Ascending aorta (tissue), 2 donors: ENCODE measurements at regions not wholly inside any gene's neighbourhood (a gene's known extent, or its start where the extent isn't known, plus 50 kb on each side); places are given as distances from the start of the nearest gene placed in this dataset.
"Not testable (repeated sequence)": the region's sequence is repeated elsewhere in the genome, so short reads cannot be mapped to it uniquely, and the experiment has no call there.

Source experiments
- DNase-seq, 2 donors: peaks; one replicate each; pipeline ENCODE4 v3.0.0-alpha.2; 2019; ENCODE audit warnings: low spot score in 2 of 2
- H3K27ac ChIP-seq, 2 donors: fragments of 200-600 bp; sonication (generic); one replicate each; pipeline ENCODE4 v1.5.1; 2016 to 2017; ENCODE audit warnings: mild to moderate bottlenecking in 1 of 2
- H3K27me3 ChIP-seq: fragments of 200-600 bp; sonication (generic); one replicate; pipeline ENCODE4 v1.5.1; 2017
- H3K36me3 ChIP-seq, 2 donors: fragments of 200-600 bp; sonication (generic); one replicate each; pipeline ENCODE4 v1.5.1; 2016
- H3K4me1 ChIP-seq, 2 donors: fragments of 200-600 bp; sonication (generic); one replicate each; pipeline ENCODE4 v1.5.1; 2016 to 2017; ENCODE audit warnings: mild to moderate bottlenecking in 1 of 2
- H3K4me3 ChIP-seq, 2 donors: fragments of 200-600 bp; sonication (generic); one replicate each; pipeline ENCODE4 v1.5.1; 2016 to 2017; ENCODE audit warnings: mild to moderate bottlenecking in 1 of 2
- H3K9me3 ChIP-seq, 2 donors: fragments of 200-600 bp; sonication (generic); one replicate each; pipeline ENCODE4 v1.5.1; 2016
- intact Hi-C: fragments of 100-400 bp; cut with DNase I; formaldehyde crosslinking; loops from one replicate; pipeline ENCODE4 v1.15.1; 2023
- TF ChIP-seq, protein P1 (sequence below), 3 experiments: fragments of 200-600 bp in 2 of 3; fragments of 450-650 bp in 1 of 3; sonication (generic) in 2 of 3; IDR thresholded peaks; one replicate each; pipeline ENCODE4 v1.5.1; 2016 to 2019; ENCODE audit warnings: antibody characterized with exemption in 3 of 3, mild to moderate bottlenecking in 1 of 3, moderate library complexity in 1 of 3

DNA sequence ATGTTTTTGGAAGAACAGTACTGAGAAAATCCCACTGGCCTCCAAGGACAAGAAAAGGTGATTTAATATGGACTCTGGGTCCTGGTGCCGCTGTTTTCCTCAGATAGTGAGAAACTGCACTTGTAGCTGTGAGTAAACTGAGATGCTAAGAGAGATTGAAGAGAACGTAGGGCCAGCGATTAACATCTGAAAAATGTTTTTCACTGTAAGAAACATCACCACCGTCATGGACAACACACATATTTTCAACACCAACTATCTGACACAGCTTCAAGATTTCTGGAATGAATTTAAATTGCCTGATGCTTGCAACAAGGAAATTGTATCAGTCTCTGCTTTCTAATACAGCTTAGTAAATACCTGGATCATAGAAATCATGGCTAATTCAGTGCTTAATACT lies 158.2 kb upstream of the SMIM31 start:
- Histone ChIP-seq H3K9me3 (no peaks in the 10 kb centered on the region), H3K4me3 (no peak overlapping the region), H3K4me1 (no peaks in the 10 kb centered on the region), H3K27me3 (no peaks in the 10 kb centered on the region), H3K27ac (no peak overlapping the region), H3K36me3 (no peaks in the 10 kb centered on the region)
- TF ChIP-seq, protein P1, sequence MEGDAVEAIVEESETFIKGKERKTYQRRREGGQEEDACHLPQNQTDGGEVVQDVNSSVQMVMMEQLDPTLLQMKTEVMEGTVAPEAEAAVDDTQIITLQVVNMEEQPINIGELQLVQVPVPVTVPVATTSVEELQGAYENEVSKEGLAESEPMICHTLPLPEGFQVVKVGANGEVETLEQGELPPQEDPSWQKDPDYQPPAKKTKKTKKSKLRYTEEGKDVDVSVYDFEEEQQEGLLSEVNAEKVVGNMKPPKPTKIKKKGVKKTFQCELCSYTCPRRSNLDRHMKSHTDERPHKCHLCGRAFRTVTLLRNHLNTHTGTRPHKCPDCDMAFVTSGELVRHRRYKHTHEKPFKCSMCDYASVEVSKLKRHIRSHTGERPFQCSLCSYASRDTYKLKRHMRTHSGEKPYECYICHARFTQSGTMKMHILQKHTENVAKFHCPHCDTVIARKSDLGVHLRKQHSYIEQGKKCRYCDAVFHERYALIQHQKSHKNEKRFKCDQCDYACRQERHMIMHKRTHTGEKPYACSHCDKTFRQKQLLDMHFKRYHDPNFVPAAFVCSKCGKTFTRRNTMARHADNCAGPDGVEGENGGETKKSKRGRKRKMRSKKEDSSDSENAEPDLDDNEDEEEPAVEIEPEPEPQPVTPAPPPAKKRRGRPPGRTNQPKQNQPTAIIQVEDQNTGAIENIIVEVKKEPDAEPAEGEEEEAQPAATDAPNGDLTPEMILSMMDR (IDR thresholded peaks at IDR 0.05): no peak
- intact Hi-C loops: no loop called here
- no peak for DNase-seq

DNA sequence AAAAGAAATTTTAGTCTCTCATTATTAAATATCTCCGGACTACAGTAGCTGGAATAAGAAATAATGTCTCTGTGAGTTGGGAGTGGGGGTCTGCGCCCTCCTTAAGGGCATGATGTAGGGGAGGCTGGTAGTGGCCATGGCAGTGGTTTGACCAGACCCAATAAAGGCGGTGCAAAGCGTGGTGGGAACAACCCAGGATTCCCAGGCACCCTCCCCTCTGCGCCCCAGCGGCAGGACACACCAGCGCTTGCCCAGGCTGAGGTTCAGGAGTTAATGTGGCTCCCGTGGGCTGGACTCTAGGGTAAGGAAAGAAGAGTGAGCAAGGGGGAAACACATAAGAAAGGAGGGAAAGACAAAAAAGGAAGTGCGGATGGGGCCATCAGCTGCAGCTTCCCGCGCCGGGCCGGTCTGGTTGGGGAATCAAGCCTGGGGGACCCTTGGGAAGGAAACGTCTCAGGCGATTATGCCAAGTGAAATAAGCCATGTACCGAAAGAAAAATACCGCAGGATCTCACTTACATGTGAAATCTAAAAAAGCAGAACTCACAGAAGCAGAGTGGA lies 157.5 kb upstream of the SMIM31 start:
- intact Hi-C loops: no loop called here
- H3K27me3 ChIP-seq: no peaks in the 10 kb centered on the region
- TF ChIP-seq, protein P1 (IDR thresholded peaks at IDR 0.05): no peak

DNA sequence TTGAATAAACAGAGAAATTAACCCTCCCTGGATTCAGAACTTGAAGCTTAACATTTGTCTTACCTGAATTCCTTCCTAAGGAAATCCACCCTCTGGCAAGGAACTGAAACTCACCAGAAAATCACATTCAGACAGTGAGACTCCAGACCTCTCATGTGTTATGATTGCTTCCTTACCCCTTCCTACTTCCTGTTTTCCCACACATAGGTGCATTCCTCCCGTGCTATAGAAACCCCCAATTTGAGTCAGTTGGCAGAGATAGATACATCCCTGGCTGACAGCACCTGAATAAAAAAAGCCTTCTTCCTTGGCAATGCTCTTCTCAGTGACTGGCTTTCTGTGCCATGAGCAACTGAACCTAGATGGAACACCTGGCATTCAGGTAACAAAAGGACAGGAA lies 157.0 kb upstream of the SMIM31 start:
- no peaks in the 10 kb centered on the region for H3K36me3 ChIP-seq
- H3K4me1 ChIP-seq: no peaks in the 10 kb centered on the region
- no peaks in the 10 kb centered on the region for H3K9me3 ChIP-seq
- intact Hi-C loops: no loop called here
- TF ChIP-seq, protein P1 (IDR thresholded peaks at IDR 0.05): no peak
- no peaks in the 10 kb centered on the region for H3K27me3 ChIP-seq
- no peak overlapping the region for H3K4me3 ChIP-seq
- no peak overlapping the region for H3K27ac ChIP-seq
- no peak for DNase-seq

More for the DNA sequence above, 157.5 kb upstream of the SMIM31 start:
- Histone ChIP-seq H3K27ac (no peak overlapping the region), H3K4me1 (no peaks in the 10 kb centered on the region), H3K9me3 (no peaks in the 10 kb centered on the region), H3K4me3 (no peak overlapping the region), H3K36me3 (no peaks in the 10 kb centered on the region)
- DNase-seq: no peak

DNA sequence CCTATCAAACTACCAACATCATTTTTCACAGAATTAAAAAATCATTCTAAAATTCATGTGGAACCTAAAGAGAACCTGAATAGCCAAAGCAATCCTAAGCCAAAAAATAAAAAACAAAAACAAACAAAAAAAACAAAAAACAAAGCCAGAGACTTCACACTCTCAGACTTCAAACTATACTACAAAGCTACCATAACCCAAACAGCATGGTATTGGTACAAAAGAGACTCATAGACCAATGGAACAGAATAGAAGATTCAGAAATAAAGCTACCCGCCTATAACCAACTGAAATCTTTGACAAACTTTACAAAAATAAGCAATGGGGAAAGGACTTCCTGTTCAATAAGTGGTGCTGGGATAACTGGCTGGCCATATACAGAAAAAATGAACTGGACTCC lies 152.3 kb upstream of the SMIM31 start:
- no peaks in the 10 kb centered on the region for H3K36me3 ChIP-seq
- no peak overlapping the region for H3K27ac ChIP-seq
- no peaks in the 10 kb centered on the region for H3K4me1 ChIP-seq
- H3K4me3 ChIP-seq: no peak overlapping the region
- TF ChIP-seq, protein P1 (IDR thresholded peaks at IDR 0.05): no peak
- intact Hi-C loops: no loop called here
- H3K27me3 ChIP-seq: no peaks in the 10 kb centered on the region
- DNase-seq: no peak
- H3K9me3 ChIP-seq: peaks cover 0 to 4% of the 10 kb centered on the region in 2 donors

DNA sequence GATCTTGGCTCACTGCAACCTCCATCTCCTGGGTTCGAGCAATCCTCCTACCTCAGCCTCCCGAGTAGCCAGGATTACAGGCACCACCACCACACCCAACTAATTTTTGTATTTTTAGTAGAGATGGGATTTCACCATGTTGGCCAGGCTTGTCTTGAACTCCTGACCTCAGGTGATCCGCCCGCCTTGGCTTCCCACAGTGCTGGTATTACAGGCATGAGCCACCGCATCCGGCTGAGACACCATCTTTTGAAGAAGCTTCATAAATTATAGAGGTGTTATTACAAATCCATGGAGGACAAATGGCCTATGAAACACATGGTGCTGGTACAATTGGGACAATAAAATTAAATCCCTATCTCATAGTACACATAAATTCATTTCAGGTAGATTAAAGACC lies 148.1 kb upstream of the SMIM31 start:
- intact Hi-C loops, H3K27me3 ChIP-seq, H3K4me3 ChIP-seq, H3K36me3 ChIP-seq, DNase-seq, H3K4me1 ChIP-seq, H3K27ac ChIP-seq, H3K9me3 ChIP-seq: not testable (repeated sequence)

DNA sequence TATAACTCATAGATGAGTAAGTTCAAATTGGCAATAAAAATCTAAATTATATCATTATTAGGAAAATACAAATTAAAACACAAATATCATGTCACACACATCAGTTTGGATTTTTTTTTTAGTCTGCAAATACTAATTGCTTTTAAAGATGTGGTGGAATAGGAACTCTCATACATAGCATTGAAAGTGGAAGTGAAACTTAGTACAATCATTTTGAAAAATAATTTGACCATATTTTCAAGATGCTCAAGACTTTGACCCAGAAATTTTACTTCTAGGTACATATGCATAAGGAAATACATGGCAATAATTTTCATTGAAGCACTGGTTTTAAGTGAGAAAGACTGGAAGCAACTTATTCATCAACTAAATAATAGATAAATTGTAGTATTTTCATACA lies 147.5 kb upstream of the SMIM31 start:
- H3K9me3 ChIP-seq: peaks cover 0 to 4% of the 10 kb centered on the region in 2 donors
- DNase-seq: no peak
- intact Hi-C loops: no loop called here
- H3K27me3 ChIP-seq: no peaks in the 10 kb centered on the region
- H3K4me3 ChIP-seq: no peak overlapping the region
- H3K27ac ChIP-seq: no peak overlapping the region
- TF ChIP-seq, protein P1 (IDR thresholded peaks at IDR 0.05): no peak
- no peaks in the 10 kb centered on the region for H3K4me1 ChIP-seq
- no peaks in the 10 kb centered on the region for H3K36me3 ChIP-seq
